Neural progenitor cell (in vitro differentiated cells): ENCODE measurements at regions not wholly inside any gene's neighbourhood (a gene's known extent, or its start where the extent isn't known, plus 50 kb on each side); places are given as distances from the start of the nearest gene placed in this dataset.

Source experiments
- CTCF ChIP-seq: fragments of 200-600 bp; sonication (generic); IDR thresholded peaks from 2 replicates; pipeline ENCODE4 v1.5.1; 2017; ENCODE audit warnings: antibody characterized with exemption, mild to moderate bottlenecking
- EZH2 ChIP-seq: fragments of 200-600 bp; sonication (generic); IDR thresholded peaks from 2 replicates; pipeline ENCODE4 v1.6.1; 2017; ENCODE audit warnings: antibody characterized with exemption, mild to moderate bottlenecking, moderate library complexity

GRCh38 chr5:105501315-105501714 is 1938.7 kb upstream of the NUDT12 start:
- no peak for TF ChIP-seq CTCF
- TF ChIP-seq EZH2: no peak
